ENCODE measurements at regions not wholly inside any gene's neighbourhood (a gene's known extent, or its start where the extent isn't known, plus 50 kb on each side); places are given as distances from the start of the nearest gene placed in this dataset.

DNA sequence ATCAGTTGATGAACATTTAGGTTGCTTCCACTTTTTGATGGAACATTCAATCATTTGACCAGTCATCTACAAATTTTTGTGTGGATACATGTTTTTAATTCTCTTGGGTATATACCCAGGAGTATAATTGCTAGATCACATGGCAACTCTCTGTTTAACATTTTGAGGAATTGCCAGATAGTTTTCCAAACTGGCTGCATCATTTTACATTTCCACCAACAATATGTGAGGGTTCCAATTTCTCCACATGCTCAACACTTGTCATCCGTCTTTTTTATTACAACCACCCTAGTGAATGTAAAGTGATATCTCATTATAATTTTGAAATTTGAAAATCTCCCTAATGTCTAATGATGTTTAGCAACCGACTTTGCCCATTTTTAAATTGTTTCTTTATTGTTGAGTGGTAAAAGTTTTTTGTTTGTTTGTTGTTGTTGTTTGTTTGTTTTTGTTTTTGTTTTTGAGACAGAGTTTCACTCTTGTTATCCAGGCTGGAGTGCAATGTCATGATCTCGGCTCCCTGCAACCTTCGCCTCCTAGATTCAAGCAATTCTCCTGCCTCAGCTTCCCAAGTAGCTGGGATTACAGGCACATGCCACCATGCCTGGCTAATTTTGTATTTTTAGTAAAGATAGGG is 53.7 kb upstream of the PDYN start:
- CTCF ChIA-PET = no interaction called here
- Histone ChIP-seq H3K27ac (ENCODE audit: low read length) (no peak overlapping the region), H4K20me1 (ENCODE audit: low read length) (no peaks in the 10 kb centered on the region), H3K36me3 (ENCODE audit: low read depth, low read length) (no peaks in the 10 kb centered on the region), H2AFZ (ENCODE audit: low read length) (no peak overlapping the region), H3K79me2 (ENCODE audit: low read length) (no peaks in the 10 kb centered on the region), H3K9ac (ENCODE audit: low read length) (no peak overlapping the region), H3K9me3 (ENCODE audit: low read length) (no peaks in the 10 kb centered on the region), H3K4me2 (ENCODE audit: low read length) (no peak overlapping the region), H3F3A (ENCODE audit: low read length, unreplicated experiment) (no peaks in the 10 kb centered on the region), H3K27me3 (ENCODE audit: low read length) (peaks cover 87% of the 10 kb centered on the region), H3K4me3 (ENCODE audit: low read length) (no peak overlapping the region), H3K4me1 (ENCODE audit: insufficient read depth, low read length) (no peaks in the 10 kb centered on the region), H3K9me2 (replicated peaks; ENCODE audit: low read length) (no peaks in the 10 kb centered on the region)
- TF ChIP-seq EZH2phosphoT487 (IDR thresholded peaks at IDR 0.05; ENCODE audit: borderline replicate concordance, low read length) = no peak
- no TSS peak for BruUV-seq (replicated peaks)
- POLR2A ChIA-PET (ENCODE audit: unreplicated experiment) = no interaction called here
- intact Hi-C loops (cut with micrococcal nuclease) = no loop called here
- DNase-seq (no peak), ATAC-seq (no peak)

- intact Hi-C loops (cut with micrococcal nuclease) = no loop called here
- no TSS peak for BruUV-seq (replicated peaks)
Measured at GRCh38 chr20:2045101-2045500, 51.2 kb upstream of the PDYN start.

More at GRCh38 chr20:2045101-2045500, 51.2 kb upstream of the PDYN start:
- Histone ChIP-seq H3K9me2 (replicated peaks; ENCODE audit: low read length) (no peaks in the 10 kb centered on the region), H3K9me3 (ENCODE audit: low read length) (no peaks in the 10 kb centered on the region), H3K27me3 (ENCODE audit: low read length) (peaks cover 86% of the 10 kb centered on the region), H3K4me2 (ENCODE audit: low read length) (no peak overlapping the region), H3K27ac (ENCODE audit: low read length) (no peak overlapping the region), H4K20me1 (ENCODE audit: low read length) (no peaks in the 10 kb centered on the region), H3K79me2 (ENCODE audit: low read length) (no peaks in the 10 kb centered on the region), H2AFZ (ENCODE audit: low read length) (no peak overlapping the region), H3K4me1 (ENCODE audit: insufficient read depth, low read length) (no peaks in the 10 kb centered on the region), H3K4me3 (ENCODE audit: low read length) (no peak overlapping the region), H3K36me3 (ENCODE audit: low read depth, low read length) (no peaks in the 10 kb centered on the region), H3K9ac (ENCODE audit: low read length) (no peak overlapping the region), H3F3A (ENCODE audit: low read length, unreplicated experiment) (no peaks in the 10 kb centered on the region)
- no peak for DNase-seq
- ATAC-seq = no peak
- POLR2A ChIA-PET (ENCODE audit: unreplicated experiment) = no interaction called here
- TF ChIP-seq EZH2 (IDR thresholded peaks at IDR 0.05; ENCODE audit: low read length, unreplicated experiment) = no peak
- TF ChIP-seq, protein P1, sequence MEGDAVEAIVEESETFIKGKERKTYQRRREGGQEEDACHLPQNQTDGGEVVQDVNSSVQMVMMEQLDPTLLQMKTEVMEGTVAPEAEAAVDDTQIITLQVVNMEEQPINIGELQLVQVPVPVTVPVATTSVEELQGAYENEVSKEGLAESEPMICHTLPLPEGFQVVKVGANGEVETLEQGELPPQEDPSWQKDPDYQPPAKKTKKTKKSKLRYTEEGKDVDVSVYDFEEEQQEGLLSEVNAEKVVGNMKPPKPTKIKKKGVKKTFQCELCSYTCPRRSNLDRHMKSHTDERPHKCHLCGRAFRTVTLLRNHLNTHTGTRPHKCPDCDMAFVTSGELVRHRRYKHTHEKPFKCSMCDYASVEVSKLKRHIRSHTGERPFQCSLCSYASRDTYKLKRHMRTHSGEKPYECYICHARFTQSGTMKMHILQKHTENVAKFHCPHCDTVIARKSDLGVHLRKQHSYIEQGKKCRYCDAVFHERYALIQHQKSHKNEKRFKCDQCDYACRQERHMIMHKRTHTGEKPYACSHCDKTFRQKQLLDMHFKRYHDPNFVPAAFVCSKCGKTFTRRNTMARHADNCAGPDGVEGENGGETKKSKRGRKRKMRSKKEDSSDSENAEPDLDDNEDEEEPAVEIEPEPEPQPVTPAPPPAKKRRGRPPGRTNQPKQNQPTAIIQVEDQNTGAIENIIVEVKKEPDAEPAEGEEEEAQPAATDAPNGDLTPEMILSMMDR (conservative IDR thresholded peaks at IDR 0.05; ENCODE audit: low read depth, low read length) = no peak
- TF ChIP-seq EZH2phosphoT487 (IDR thresholded peaks at IDR 0.05; ENCODE audit: borderline replicate concordance, low read length) = no peak
- CTCF ChIA-PET = no interaction called here
